Caki2 (cell line): ENCODE measurements at regions not wholly inside any gene's neighbourhood (a gene's known extent, or its start where the extent isn't known, plus 50 kb on each side); places are given as distances from the start of the nearest gene placed in this dataset.
"Not testable (repeated sequence)": the region's sequence is repeated elsewhere in the genome, so short reads cannot be mapped to it uniquely, and the experiment has no call there.

Experiments
- DNase-seq: peaks from one replicate; pipeline ENCODE4 v3.0.0-alpha.2; 2015; ENCODE audit warnings: low read depth
- in situ Hi-C: cut with HindIII; loops from 2 replicates; pipeline ENCODE4 v1.10.0; 2016; ENCODE audit warnings: low sequenced_read_pairs, low pct_unique_long_range_greater_than_20kb, mixed read lengths

DNA sequence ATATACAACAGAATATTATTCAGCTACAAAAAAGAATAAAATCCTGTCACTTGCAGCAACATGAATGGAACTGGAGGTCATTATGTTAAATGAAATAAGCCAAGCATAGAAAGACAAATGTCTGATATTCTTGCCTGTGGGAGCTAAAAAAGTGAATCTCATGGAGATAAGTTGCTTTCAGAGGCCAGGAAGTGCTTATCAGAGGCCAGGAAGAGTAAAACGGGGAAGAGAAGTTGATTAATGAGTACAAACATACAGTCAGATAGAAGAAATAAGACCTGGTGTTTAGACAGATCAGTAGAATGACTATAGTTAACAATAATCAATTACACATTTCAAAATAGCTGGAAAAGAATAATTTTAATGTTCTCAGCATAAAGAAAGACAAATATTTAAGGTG, 54.4 kb upstream of the CPHXL start:
- in situ Hi-C loops, result no loop called here
- no peak for DNase-seq

DNA sequence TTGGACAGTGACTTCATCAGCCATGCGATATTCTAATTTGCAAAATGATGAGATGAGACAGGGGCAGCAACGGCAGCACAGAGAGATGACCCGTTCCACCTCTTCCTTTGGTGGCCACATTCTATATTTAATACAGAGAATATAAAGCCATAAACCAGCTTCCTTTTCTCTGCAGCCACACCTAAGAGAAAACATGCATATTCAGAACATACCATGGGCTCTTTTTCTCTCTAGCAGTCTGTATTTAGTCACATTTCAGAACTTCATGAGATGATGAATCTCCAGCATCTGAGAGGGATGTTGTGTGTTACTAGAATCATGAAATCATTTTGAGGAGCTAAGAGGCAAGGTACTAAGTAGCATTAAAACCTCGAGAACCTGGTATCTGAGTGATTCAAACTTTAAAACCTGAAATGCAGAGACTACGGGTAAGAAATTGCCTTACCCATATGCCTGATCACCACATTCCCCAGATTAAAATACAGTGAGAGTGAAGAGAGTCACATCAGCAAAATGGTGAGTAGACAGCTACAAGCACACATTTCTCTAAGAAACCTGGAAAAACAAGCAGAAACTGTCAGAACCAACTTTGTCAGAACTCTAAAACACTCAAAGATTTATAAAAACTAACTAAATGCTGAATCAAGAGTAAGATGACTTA, 55.5 kb upstream of the CPHXL start:
- no peak for DNase-seq
- in situ Hi-C loops, result no loop called here

DNA sequence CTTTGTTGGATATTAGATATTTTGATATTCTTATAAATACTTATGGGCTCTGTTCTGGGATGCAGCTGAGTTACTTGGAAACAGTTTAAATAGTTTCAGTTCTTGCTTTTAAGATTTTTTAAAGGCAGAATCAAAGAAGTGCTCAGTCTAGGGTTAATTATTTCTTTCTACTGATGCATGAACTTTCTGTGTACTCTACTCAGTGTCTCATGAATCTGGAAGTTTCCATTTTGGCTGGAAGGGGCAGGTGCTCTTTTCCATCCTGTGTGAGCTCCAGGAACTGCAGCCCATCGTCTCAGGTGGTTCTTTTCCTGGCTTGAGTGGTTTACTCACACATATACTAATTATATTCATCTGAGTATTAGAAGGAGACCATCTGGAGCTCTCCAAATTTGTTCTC, 61.1 kb upstream of the CPHXL start:
- in situ Hi-C loops, result no loop called here
- no peak for DNase-seq

DNA sequence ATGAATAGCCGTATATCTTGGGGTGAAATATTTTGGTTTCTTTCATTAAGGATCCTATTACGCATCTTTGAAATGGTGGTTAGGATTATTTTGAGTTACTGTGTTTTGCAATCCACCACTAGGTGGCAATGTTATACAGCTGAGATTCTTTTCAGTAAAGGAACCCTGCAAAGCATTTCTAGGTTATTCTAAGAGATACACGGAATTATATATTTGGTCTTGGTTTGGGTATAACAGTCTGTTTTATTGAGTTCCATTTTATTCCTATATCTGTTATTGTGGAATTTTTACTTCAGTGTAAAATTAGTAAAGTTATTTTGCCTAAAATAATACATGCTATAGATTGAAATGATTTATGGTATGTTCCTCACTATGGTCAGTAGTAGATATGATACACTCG, 62.9 kb upstream of the CPHXL start:
- peak; percentile 27 for DNase-seq
- in situ Hi-C loops, result no loop called here

DNA sequence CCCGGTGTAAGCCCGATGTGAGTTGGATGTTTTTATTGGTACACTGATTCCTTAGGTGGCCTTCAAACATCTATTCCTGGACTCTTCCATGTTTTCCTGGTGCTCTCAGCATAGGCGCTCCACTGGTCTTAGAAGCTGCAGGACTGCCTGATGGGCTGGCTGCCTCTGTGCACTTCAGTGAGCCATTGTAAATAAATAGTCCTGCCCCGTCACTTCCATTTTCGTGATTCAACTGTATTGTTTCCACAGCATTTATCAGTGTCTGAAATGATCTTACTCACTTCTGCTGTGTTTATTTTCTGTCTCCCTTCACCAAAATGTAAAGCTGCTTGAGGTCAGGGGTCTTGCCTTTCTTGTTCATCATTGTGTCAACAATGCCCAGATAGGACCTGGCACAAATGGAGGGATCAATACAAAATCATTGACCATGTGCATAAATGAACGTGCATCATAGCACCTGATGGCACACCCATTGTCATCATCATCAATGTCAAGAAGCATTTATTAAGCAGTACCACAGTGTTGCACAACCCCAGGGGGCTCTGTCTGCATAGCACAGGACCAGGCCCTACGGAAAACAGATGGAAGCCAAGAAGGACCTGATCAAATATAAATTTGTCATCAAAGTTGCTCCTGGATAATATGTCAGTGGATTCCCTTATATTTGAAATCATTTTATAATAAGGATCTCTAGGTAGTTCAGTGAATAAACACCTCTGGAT, 66.6 kb upstream of the CPHXL start:
- peak; percentile 61 for DNase-seq
- in situ Hi-C loops, result no loop called here

DNA sequence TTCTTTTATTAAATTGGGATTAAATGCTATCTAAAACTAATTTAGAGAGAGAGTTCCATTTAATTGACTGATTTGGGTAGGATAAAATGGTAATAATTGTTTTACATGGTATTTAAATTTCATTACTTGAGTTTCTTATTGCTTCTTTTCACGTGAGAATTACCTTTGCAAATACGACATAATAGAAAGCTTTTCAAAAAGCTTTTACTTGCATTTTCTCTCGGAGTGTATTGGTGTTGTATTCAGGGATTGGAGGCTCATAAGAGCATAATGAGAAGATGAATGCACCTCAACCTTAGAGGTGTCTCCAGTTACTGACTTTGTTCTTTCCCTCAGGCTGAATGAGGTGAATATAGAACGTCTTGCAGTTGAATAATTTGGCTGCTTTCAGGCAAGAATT, 67.4 kb upstream of the CPHXL start:
- in situ Hi-C loops, result no loop called here
- DNase-seq, result no peak

DNA sequence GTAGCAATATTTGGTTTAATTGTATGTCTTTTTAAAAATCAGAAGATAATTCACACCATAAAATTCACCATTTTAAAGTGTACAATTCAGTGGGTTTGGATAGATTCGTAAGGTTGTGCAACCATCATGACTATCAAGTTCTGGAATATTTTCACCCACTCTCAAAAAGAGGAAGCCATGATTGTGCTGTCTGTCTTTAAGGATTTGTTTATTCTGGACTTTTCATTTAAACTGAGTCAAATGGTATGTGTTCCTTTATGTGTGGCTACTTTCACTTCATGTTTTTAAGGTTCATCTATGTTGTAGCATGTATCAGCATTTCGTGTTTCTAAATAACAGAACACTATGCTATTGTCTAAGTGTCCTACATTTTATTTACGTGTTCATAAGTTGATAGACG, 68.1 kb upstream of the CPHXL start:
- in situ Hi-C loops, result no loop called here
- no peak for DNase-seq

DNA sequence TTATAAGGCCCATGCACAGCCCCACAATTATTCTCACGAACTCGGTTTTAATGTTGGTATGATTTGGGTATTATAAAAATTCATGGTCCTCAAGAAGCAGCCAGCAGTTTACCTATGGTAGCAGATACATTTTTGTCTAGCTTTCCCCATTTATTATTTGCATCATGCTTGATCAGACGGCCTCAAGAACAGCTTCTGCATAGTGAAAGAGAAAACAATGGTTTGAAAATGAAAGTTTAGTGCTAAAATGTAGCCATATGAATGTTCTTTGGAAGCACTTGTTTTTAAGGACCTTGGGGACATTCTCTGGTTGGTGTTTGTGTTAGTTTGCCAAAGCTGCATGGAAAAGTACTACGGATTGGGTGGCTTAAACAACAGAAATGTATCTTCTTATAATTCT, 72.4 kb upstream of the CPHXL start:
- DNase-seq, result no peak
- in situ Hi-C loops, result no loop called here

DNA sequence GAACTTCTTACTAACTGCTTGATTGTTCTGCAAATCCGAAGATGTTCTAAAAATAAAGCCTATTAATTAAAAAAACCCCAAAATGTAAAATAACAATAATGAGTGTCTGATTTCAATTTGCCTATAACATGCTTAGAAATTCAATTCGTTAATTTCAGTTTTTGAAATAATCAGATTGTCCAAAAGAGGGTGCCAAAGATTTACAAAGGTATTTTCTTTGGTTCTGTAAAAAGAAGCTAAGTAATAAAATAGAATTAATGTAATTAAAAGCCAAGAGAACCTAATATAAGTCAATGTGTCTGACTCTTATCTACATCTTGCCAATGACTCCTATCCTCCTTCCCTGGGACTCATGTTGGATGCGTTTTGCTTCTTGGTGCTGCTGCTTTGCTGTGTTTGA, 75.0 kb upstream of the CPHXL start:
- in situ Hi-C loops, result no loop called here
- DNase-seq, result no peak

DNA sequence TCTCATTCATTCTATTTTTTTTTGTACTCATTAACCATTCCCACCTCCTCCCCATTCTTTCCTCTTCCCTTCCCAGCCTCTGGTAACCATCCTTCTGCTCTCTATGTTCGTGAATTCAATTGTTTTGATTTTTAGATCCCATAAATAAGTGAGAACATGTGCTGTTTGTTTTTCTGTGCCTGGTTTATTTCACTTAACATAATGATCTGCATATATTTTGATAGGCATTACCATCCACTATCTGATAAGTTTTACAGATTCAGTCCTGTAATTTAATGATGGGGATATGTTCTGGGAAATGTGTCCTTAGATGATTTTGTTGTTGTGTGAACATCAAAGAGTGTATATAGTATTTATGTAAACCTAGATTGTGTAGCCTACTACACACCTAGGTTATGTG, 77.5 kb upstream of the CPHXL start:
- in situ Hi-C loops, result no loop called here
- DNase-seq, result no peak

DNA sequence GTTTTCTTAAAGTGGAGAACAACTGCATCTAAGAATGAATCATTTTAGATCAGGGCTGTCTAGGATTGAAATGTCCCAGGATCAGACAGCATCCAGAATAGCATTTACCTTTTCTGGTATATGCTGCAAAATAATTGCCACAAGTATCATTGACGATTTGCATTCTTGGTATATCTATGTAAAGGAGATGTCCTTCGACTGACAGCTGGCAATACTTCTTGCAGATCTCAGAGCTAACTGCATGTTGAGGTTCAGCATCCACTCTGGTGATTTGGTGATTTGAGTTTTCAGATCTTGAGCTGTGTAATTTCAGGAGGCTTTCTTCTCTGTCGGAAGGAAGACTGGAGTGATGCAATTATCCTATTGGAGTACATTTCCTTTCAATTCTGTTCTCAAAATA, 78.1 kb upstream of the CPHXL start:
- no peak for DNase-seq
- in situ Hi-C loops, result no loop called here

DNA sequence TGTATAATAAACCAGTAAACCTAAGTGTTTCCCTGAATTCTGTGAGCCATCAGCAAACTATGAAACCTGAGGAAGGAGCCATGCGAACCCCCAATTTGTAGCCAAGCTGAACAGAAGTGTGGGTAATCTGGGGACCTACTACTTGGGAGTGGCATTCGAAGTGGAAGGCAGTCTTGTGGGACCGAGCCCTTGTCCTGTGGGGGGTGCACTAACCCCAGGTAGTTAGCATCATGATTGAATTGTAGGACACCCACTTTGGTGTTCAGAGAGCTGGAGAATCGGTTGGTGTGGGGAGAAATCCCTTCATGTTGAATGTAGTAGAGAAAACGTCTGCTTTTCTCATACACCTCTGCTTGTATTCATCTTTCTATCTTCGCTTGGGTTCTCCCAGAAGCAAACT, 79.7 kb upstream of the CPHXL start:
- in situ Hi-C loops, result no loop called here
- no peak for DNase-seq

DNA sequence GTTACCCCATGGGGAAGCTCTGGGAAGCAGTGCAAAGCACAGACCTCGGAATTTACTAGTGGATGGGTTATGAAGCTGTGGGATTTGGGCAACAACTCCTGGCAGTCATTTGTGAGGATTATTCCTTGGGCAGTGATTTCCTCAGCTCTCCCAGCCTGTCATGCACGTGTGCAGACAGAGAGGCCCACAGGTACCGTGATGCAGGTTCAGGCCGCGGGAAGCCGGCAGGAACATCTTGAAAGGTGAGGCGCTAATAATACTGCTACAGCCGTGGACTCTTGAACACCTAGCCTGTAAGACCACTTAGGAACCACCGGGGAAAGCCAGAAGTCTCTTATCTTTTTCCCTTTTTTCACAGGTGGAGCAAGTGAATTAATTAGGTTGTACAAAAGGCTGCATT, 80.2 kb upstream of the CPHXL start:
- in situ Hi-C loops, result no loop called here
- DNase-seq, result no peak

DNA sequence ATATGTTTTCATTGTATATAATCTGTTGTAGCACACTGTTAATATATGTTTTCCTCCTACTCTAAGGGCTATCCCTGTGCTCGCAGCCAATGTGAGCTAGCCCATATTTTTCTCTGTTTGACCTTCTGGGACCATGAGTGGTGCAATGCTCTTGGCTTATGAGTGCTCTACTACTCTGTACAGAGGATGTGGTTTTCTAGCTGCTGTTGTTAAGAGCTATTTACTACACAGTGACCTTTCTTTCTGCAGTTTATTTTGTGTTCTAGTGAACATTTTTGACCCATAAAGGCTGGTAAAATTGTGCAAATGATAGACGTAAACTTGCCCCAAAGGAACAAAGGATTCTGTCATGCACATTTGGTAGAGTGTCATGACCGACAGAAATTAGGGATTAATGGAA, 84.1 kb upstream of the CPHXL start:
- in situ Hi-C loops, result no loop called here
- DNase-seq, result no peak

DNA sequence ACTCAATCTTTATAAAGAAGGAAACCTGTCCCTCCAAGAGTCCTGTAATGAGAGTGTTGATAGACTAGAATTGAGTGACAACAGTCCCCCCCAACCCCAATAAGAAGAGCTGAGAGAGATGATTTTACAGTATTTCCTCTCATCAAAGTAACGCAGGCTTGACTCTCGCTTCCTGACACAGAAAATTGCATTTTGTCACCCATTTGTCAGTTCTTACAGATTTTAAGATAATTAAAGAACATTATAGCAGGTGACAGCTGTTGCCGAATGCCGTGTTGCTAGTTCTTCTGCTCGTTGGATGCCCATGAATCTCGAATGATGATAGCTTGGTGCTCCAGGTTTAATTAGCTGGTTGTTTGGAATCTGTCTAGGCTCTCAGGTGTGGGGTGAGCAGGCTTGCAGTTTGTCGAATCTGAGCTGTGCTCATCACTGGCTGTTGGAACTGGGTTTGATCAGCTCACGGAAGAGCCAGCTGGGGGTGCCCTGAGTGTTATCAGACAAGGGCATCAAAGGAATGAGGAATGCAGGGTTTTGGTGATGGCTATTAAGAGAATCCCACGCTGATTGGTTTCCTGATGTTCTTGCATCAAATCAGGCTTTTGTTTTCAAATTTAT, 84.8 kb upstream of the CPHXL start:
- DNase-seq, result no peak
- in situ Hi-C loops, result no loop called here

DNA sequence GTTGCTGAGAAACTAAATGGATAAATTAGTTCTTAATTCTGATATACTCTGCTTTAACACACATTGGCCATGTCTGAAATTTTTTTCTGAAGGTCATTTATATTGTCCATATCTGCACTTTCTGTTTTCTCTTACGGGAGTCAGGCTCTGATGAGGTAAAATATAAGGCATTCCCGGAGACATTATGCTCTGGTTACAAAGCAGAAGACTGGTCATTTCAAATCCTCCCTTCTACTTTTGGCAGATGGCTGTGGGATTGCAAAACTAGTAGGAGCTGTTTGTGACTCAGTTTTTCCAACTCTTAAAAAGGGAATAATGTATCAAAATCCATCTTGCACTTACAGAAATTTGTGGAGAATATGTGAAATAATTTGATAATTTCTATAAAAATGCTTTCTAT, 92.2 kb upstream of the CPHXL start:
- in situ Hi-C loops, result no loop called here
- DNase-seq, result no peak

DNA sequence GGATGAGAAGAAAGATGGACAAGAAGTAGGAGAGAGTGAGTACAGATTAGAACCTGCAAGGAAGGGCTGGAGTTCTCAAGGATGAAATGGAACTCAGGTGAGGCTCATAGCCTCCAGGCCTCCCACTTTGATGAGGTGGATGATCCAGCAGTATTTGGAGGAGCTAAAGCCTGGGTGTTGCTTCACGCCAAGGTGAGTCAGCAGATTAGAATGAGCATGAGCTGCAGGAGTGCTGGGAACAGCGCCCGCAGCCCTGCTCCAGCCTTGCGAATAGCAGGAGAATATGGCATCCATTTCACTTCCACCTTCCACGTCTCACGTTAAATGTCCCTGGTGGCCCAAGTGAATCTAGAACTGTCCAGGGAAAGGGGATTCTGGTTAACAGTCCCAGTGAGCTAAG, 94.4 kb upstream of the CPHXL start:
- in situ Hi-C loops, result no loop called here
- DNase-seq, result peak; percentile 21

DNA sequence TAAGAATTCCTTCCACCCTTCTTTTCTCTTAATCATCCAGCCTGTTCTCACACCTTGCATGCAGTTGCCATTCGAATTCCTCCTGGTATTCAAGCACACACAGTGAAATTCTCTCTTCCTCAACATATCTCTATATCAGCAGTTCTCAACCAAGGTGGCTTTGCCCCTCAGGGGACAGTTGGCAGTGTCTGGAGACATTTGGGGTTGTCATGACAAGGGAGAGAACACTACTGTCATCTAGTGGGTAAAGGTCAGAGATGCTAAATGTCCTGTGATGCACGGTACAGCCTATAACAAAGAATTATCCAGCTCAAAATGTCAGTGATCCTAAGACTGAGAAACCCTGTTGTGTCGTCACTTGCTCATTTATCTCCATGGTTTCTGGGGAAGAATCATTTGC, 94.8 kb upstream of the CPHXL start:
- DNase-seq, result peak; percentile 6
- in situ Hi-C loops, result no loop called here

DNA sequence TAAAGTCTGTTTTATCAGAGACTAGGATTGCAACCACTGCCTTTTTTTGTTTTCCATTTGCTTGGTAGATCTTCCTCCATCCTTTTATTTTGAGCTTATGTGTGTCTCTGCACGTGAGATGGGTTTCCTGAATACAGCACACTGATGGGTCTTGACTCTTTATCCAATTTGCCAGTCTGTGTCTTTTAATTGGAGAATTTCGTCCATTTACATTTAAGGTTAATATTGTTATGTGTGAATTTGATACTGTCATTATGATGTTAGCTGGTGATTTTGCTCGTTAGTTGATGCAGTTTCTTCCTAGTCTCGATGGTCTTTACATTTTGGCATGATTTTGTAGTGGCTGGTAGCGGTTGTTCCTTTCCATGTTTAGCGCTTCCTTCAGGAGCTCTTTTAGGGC, 99.5 kb upstream of the CPHXL start:
- in situ Hi-C loops, result not testable (repeated sequence)

More for the DNA sequence above, 99.5 kb upstream of the CPHXL start:
- DNase-seq, result not testable (repeated sequence)
